WTC11 (cell line): ENCODE measurements at regions not wholly inside any gene's neighbourhood (a gene's known extent, or its start where the extent isn't known, plus 50 kb on each side); places are given as distances from the start of the nearest gene placed in this dataset.

Source experiments
- AFF4 ChIP-seq: sonication (generic); formaldehyde crosslinking; IDR thresholded peaks from 2 replicates; pipeline ENCODE4 v1.8.1; 2023; ENCODE audit warnings: mild to moderate bottlenecking, missing genetic modification reagents, borderline replicate concordance
- AR ChIP-seq: fragments of 250-450 bp; sonication (Bioruptor Pico); IDR thresholded peaks from 2 replicates; pipeline ENCODE4 v1.9.0; 2021; ENCODE audit warnings: mild to moderate bottlenecking
- CBFB ChIP-seq: sonication (generic); formaldehyde crosslinking; IDR thresholded peaks from 2 replicates; pipeline ENCODE4 v1.8.1; 2022; ENCODE audit warnings: mild to moderate bottlenecking, low read depth, missing genetic modification reagents
- E2F1 ChIP-seq: sonication (generic); formaldehyde crosslinking; IDR thresholded peaks from 2 replicates; pipeline ENCODE4 v1.8.0; 2022; ENCODE audit warnings: mild to moderate bottlenecking, missing genetic modification reagents
- ERG ChIP-seq: fragments of 250-450 bp; sonication (Bioruptor Pico); IDR thresholded peaks from 2 replicates; pipeline ENCODE4 v1.8.0; 2021; ENCODE audit warnings: mild to moderate bottlenecking
- ETV6 ChIP-seq: sonication (generic); formaldehyde crosslinking; IDR thresholded peaks from 2 replicates; pipeline ENCODE4 v1.8.1; 2022; ENCODE audit warnings: mild to moderate bottlenecking, missing genetic modification reagents
- FOXP1 ChIP-seq: sonication (generic); formaldehyde crosslinking; IDR thresholded peaks from 2 replicates; pipeline ENCODE4 v1.8.0; 2022; ENCODE audit warnings: missing genetic modification reagents, mild to moderate bottlenecking, moderate library complexity, borderline replicate concordance
- HMGXB4 ChIP-seq: sonication (generic); formaldehyde crosslinking; IDR thresholded peaks from 2 replicates; pipeline ENCODE4 v1.8.1; 2023; ENCODE audit warnings: mild to moderate bottlenecking, moderate library complexity, missing genetic modification reagents
- NR2C2 ChIP-seq: sonication (generic); formaldehyde crosslinking; IDR thresholded peaks from 2 replicates; pipeline ENCODE4 v1.8.0; 2022; ENCODE audit warnings: mild to moderate bottlenecking, missing genetic modification reagents
- RORB ChIP-seq: fragments of 250-450 bp; sonication (Bioruptor Pico); IDR thresholded peaks from 2 replicates; pipeline ENCODE4 v1.9.0; 2021; ENCODE audit warnings: mild to moderate bottlenecking
- SP1 ChIP-seq: sonication (generic); formaldehyde crosslinking; conservative IDR thresholded peaks from 2 replicates; pipeline ENCODE4 v1.8.1; 2022; ENCODE audit warnings: missing genetic modification reagents
- ZBTB43 ChIP-seq: sonication (generic); formaldehyde crosslinking; IDR thresholded peaks from 2 replicates; pipeline ENCODE4 v1.8.1; 2023; ENCODE audit warnings: mild to moderate bottlenecking, missing genetic modification reagents
- ZNF138 ChIP-seq: sonication (generic); formaldehyde crosslinking; conservative IDR thresholded peaks from 2 replicates; pipeline ENCODE4 v1.8.1; 2022; ENCODE audit warnings: mild to moderate bottlenecking, moderate library complexity, missing genetic modification reagents
- ZNF219 ChIP-seq: sonication (generic); formaldehyde crosslinking; IDR thresholded peaks from 2 replicates; pipeline ENCODE4 v1.8.0; 2023; ENCODE audit warnings: missing genetic modification reagents, mild to moderate bottlenecking, borderline replicate concordance
- ZNF396 ChIP-seq: fragments of 250-450 bp; sonication (Bioruptor Pico); IDR thresholded peaks from 2 replicates; pipeline ENCODE4 v1.8.0; 2021; ENCODE audit warnings: mild to moderate bottlenecking, moderate library complexity, borderline replicate concordance

- no peak for TF ChIP-seq CBFB (CRISPR knock-in tag)
- no peak for TF ChIP-seq ZNF396
- TF ChIP-seq ZNF219 (CRISPR knock-in tag): no peak
- TF ChIP-seq NR2C2: no peak
- no peak for TF ChIP-seq ZNF138
- TF ChIP-seq ETV6: no peak
- TF ChIP-seq ERG (CRISPR knock-in tag): no peak
- no peak for TF ChIP-seq SP1 (CRISPR knock-in tag)
- no peak for TF ChIP-seq HMGXB4 (CRISPR knock-in tag)
- TF ChIP-seq RORB (CRISPR knock-in tag): no peak
- no peak for TF ChIP-seq AFF4 (CRISPR knock-in tag)
- no peak for TF ChIP-seq E2F1 (CRISPR knock-in tag)
- TF ChIP-seq AR (CRISPR knock-in tag): no peak
- no peak for TF ChIP-seq ZBTB43
- no peak for TF ChIP-seq FOXP1 (CRISPR knock-in tag)
Measured at GRCh38 chr4:17280261-17281018, 231.4 kb downstream of the QDPR start (continued).
